ENCODE measurements at regions not wholly inside any gene's neighbourhood (a gene's known extent, or its start where the extent isn't known, plus 50 kb on each side); places are given as distances from the start of the nearest gene placed in this dataset.

DNA sequence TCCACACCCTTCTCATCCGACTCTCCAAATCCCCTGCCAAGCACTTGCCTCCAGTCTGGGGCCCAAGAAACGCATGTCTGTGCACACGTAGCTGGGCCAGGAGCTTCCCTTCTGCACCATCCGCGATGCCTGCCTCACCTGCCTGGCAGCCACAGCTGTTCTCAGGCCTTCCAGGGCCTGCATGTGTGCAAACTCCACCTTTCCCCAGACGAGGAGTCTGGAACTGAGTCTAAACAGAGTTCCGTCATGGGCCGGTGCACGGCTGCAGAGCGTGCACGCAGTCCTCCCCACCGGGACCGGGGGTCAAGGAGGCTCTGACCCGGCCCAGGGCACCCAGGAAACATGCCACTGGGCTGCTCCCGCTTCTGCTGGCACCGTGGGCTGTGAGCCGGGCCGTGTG is 66.8 kb upstream of the SALL3 start:
- intact Hi-C loops (cut with micrococcal nuclease), result no loop called here

DNA sequence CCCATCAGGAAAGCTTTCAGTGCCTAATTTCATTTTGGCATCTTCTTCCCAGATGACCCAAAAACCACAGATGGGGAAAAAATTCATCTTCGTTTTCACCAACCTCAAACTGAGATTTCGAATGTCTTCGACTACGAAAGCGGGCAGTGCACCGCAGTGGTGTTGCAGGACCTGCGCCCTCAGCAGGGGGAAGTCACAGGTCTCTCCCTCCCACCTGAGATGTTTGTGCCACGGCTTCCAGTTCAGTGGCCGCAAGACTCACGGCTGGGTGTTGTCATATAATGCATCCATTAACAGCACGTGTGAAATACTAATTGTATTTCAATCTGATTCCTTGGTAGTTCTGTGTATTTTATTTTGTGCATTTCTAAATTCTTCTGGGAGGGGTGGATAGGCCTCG is 66.2 kb upstream of the SALL3 start:
- intact Hi-C loops (cut with micrococcal nuclease), result no loop called here

DNA sequence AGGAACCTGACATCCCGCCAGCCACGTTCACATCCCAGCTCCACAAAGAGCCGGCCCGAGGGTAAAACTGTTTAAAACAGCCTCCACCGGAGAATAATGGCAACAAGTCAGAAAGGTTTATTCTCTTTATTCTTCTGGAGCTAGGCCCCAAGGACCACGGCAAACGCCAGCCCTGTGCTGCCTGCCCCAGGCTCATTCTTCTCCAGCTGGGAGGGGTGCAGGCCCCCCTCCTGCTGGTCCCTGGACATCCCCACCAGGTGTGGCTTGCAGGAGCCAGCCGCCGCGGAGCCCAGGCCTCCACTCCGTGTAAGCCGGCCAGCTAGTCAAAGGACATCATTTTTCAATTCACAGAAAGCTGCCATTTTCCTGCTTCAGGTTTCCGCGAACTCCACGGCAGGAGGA is 65.8 kb upstream of the SALL3 start:
- intact Hi-C loops (cut with micrococcal nuclease), result no loop called here

DNA sequence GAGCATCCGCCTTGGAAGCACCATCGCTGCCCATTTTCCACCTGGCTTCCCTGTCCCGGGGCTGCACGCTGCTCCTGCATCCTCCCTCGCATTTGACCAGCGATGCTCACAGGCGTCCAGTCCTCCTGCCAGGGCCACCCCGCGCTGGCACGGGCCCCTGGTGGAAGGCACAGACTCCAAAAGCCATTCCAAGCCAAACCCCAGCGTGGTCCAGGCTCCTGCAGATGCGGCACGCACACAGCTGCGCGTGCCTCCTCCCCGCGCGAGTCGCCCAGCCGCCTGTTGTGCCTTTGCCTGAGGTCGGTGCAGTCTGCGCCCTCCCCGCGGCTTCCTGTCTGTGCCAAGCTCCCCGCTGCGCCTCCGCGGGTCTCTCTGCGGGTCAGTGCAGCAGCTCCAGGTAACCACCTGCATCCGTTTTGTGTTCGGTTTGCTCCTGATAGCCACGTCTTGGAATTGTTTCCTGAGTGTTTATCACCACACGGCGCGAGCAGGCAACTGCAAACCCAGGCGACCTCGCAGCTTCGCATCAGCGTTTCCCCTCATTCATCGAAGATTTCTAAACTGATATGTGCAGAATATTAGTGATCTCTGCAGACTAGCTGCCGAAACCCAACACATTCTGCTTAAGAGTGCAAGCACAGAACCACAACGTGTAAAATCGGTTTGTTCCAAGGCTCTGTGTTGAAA is 65.2 kb upstream of the SALL3 start:
- intact Hi-C loops (cut with micrococcal nuclease), result no loop called here

DNA sequence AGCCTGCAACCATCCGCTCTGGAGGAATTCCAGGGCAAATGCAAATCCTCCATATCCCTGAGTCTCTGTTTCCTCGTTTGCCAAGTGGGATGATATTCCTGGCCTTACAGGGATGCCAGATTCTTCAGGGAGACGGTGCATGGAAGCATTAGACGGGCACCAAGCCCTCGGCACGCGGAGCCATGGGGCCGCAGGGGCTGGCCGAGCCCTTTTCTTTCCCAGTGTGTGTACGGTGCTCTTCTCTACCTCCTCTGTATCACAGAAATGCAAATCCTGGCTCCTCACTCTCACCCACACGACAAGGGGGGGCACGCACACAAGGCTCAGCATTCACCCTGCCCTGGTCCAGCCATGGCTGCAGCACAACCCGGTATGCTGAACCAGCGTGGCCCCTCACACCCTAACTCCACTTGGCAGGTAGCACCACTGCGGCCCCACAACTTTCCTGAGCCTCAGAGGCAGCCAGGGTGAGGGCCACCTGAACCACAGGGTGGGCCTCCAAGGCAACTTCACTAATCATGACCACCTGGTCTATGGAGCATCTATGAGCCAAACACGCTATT is 64.1 kb upstream of the SALL3 start:
- intact Hi-C loops (cut with micrococcal nuclease), result no loop called here

DNA sequence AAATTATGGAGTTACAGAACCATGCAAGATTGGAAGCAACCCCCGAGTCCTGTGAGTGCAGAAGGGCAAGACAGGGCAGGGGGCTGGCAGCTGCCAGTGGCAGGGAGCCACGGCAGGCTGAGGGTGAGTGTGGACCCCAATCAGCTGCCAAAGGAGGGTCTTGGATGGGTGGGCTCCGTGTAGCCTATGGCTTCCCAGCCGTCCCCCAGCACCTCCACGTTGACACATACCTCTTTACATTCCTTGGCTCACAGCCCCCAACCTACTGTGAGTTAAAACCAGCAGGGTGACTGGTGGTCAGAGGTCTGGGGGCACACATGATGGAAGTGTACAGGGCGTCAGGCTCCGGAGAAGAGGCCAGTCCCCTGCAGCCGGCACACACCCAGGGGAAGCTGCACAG is 60.9 kb upstream of the SALL3 start:
- intact Hi-C loops (cut with micrococcal nuclease), result no loop called here

DNA sequence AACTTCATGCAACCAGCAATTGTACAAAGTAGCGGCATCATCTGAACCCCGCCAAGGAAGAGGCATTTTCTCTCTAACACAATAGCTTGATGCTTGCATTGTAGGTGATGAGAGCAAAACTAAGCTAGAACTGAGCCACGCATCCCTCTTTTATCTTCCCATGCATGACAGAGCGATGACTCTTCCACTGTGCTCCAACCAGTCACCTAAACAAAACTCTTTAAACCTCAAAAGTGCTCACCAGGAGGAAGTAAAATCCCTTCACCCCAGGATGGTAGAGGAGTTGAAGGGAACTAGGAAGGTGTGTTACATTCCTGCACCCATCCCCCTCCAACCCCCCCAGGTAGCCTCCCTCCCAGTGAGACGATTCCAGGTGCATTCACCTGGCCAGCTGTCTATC is 59.7 kb upstream of the SALL3 start:
- intact Hi-C loops (cut with micrococcal nuclease), result no loop called here

DNA sequence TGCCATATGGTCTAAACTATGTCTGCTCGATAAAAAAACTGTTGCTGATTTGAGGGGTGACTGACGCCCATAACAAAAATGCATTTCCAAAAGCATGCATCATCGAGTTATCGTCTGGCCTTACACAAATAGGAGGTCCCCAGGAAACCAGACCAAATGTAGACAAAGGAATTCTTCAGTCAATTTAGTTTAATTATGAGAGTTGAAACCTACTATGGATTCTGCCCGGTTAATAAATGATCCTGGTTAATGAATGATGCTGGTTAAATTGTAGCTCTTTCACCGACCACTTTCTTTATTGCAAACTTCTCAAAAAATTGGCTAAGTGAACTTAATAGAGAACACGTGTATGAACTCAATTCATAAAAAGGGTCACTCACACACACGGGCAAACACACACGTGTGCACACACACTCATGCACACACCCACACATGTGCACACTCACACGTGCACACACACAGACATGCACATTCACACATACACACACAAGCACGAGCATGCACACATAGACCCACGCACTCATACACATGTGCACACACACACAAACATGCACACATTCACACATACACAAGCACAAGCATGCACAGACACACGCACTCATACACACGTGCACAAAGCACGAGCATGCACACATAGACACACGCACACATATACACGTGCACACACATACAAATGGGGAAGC is 59.0 kb upstream of the SALL3 start:
- intact Hi-C loops (cut with micrococcal nuclease), result no loop called here

DNA sequence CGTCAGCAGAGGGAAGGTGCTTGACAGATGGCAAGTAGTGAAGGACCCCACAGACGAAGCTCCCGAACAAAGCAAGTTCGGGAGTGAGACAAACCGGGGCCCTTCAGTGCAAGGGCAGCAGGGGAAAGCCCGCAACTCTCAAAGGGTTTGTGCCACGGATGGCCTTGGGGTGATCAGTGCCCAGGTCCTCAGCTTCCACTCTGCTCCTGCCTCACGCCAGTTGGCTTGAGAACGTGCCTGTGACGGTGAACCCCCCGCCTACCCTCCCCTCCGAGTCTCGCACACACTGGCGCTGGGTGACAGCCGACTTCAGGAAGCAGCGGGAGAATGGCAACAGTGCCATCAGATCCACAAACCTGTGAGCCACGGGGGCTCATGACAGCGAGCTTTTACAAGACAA is 56.8 kb upstream of the SALL3 start:
- intact Hi-C loops (cut with micrococcal nuclease), result no loop called here

DNA sequence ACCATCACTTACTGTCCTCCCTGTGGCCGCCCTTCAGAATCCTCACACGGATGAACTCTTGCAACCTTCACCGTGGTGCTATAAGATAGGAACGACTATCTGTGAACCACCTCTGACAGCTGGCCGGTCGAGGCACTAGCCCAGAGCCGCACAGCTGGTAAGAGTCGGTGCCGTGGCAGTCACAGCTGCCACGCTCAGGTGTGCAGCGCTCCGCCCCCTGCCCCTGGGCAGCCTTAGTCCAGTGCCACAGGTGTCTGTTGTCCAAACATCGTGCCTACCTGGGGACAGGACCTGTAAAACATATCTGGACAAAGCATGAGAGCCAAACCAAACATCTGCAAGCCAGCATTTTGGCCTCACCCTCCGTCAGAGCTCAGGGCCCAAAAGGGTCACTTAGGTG is 55.3 kb upstream of the SALL3 start:
- intact Hi-C loops (cut with micrococcal nuclease), result no loop called here

DNA sequence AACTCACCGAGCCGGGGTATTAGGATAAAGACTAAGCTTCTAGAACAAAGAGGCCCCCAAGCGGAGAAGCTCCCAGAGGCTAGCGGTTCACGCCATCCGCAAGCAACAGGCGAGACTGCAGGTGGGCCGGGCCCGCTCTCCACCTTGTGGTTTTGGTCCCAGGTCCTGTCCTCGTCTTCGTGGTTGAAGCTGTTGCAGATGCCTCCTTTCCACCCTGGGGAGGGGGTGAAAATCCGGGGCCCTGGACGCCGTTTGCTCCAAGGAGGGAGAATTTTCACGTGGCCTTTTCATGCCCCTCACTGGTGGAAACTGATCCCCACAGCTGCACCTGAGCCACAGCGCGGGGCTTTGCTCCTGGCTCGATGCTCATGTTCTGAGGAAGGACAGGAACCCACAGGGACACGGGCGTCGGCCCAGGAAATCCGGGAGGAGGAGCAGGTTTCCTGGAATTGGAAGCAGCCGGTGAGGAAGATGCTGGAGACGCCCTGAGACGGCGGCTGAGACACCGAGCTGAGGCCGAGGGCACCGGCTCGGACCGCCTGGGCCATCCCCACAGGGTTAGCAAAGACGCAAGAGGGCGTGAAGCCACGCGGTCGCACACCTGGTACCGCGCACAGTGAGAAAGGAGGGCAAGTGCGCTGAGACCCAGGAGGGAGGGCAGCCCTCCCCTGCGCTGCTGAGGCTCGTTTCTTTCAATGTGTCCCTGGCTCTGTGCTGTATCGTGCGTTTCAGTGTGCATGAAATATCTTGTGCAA is 54.7 kb upstream of the SALL3 start:
- intact Hi-C loops (cut with micrococcal nuclease), result no loop called here

DNA sequence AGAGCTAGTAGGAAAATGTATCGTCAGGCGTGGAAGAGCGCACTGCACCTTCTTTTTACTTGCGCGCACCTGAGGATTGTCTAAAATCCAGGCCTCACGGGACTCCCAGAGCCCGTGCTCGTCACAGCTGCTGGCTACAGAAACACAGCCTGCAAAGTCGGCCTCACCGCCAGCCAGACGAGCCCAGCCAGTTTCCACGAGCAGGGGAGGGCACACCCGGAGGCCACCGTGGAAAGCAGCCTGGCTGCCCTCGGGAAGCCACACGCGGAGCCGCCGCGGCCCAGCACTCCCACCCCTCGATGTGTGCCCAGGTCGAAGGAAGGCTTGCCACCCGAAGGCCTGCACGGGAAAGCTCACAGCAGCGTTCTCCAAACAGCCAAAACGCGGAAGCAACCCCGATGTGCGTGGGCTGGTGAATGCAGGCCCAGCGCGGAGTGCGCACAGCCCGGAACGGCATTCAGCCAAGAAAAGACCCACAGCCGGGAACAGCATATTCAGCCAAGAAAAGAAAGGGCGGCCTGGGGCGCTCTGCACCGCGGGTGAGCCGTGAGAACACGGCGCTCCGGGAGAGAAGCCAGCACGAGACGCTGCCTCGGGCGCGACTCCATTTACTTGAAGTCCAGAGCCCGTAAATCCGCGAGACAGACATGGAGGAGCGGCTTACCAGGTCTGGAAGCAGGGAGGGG is 53.9 kb upstream of the SALL3 start:
- intact Hi-C loops (cut with micrococcal nuclease), result no loop called here

DNA sequence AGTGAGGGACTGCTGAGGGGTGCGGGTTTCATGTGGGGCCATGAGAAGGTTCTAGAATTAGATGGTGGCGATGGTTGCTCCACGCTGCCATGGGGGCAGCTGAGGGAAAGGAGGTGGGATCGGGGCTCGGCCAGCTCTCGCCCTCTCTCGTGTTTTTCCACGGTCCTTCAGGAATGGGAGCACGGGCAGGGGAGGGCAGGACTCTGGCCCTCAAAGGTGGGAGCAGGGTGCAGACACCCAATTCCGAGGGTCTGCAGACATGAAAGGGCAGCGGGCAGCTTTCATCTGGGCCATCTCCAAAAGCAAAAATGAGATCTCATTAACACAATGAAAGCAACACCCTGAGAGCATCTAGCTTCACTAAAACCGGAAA is 53.4 kb upstream of the SALL3 start:
- intact Hi-C loops (cut with micrococcal nuclease), result no loop called here

DNA sequence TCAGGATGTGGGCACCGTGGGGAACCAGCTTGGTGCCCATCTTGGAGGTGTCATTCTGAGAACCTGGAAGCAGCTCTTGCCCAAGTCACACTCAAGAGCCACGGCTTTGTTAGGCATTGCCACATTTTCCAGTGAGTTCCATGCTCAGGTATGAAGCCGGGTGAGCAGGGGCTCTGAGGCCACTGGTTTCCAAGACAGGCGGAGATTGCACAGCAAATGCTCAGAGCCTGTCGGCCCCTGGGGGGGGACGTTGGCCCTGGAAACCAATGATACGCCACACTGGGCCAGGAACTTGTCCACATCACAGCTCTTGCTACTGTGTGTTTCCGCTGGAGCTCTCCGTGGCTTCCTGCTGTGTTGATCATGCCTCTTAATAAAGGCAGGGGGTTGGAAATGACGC is 52.5 kb upstream of the SALL3 start:
- intact Hi-C loops (cut with micrococcal nuclease), result no loop called here

DNA sequence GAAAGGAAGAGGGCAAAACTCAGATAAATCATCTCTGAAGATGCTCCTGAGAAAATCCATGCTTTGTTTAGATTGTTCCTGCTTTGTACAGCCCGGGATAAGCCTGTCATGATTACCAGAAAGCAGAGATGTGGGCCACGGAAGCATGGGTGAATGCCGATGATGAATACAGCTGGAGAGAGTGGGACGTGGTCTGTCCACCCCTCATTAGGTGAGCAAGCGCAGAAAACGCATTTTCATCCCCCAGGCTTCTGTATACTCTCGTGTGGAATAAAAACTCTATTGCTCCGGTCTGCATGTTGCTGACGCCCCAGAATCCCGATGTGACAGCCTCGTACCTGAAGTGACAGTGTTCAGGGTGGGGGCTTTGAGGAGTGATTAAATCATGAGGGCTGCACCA is 52.0 kb upstream of the SALL3 start:
- intact Hi-C loops (cut with micrococcal nuclease), result no loop called here

DNA sequence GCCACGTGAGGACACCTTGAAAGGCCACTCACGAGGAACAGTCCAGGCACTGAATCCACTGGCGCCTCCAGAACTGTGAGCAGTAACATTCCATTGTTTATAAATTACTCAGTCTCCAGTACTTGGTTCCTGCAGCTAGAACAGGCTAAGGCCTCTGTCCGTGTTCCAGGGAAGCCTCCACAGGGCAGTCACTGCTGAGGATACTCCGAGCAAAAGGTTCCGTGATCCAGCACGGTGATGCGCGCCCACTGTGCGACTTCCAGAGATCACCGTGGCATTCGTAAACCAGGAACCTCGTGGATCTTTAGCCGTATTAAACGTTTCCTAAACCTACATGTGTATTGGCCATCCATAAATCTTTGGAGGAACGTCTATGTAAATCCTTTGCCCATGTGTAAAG is 51.5 kb upstream of the SALL3 start:
- intact Hi-C loops (cut with micrococcal nuclease), result no loop called here

DNA sequence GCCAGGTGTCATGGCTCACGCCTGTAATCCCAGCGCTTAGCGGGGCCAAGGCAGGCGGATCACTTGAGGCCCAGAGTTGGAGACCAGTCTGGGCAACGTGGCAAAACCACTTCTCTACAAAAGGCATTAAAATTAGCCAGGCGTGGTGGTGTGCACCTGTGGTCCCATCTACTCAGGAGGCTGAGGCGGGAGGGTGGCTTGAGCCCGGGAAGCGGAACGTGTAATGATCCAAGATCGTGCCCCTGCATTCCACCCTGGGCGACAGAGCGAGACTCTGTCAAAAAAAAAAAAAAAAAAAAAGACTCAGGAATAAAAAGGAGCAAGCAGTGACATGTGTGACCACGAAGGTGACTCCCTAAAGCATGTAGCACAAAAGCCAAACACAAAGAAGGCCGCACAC is 50.1 kb upstream of the SALL3 start:
- intact Hi-C loops (cut with micrococcal nuclease), result no loop called here

Data from T-helper 2 cell treated with Interferon-gamma antibody and Interleukin-4, amounts not matched to agents 100 ng/mL and 5 ng/mL, for 36 hours (primary cell).